ENCODE measurements at regions not wholly inside any gene's neighbourhood (a gene's known extent, or its start where the extent isn't known, plus 50 kb on each side); places are given as distances from the start of the nearest gene placed in this dataset.
A peak's percentile ranks its signal among the peaks of the same experiment; 100 is the strongest.

DNA sequence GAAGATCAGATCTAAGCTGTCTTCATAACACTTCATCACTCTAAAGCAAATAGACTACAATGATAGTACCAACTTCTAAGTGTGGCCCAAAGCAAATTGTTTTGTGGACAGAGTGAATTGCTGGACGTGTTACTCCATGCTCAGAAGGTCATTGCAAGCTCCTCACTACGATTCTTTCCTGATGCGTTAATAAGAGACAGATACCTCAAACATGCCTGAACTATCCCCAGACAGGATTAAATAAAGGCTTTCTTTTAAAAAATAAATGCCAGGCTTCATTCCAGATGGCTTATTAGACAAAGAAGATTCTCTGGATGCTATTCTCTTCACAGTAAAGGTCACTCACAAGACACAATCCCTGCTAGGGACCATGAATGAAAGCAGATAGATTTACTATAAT lies 621.2 kb downstream of the DCDC2C start:
- no peak for ATAC-seq
- intact Hi-C loops (cut with micrococcal nuclease) = no loop called here
- DNase-seq = no peak

- no peak for DNase-seq
- intact Hi-C loops (cut with micrococcal nuclease) = no loop called here
- no peak for ATAC-seq
Measured at GRCh38 chr2:4336864-4337263, 633.5 kb downstream of the DCDC2C start.

DNA sequence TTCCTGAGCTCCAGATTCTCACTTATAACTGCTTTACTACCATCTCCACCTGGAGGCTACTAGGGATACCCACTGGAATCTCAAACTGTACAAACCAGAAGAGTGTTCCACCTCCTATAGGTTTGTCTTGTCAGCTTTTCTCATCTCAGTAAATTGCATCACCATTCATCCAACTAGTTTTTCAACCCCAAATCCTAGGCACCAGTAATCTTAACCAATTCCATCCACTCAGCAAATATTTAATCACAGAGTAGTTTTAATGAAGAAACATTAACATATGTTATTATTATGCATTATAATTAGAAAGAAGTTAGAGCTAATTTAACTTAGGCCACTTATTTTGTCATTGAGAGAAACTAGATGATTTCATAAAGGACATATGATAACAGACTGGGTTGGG lies 635.0 kb downstream of the DCDC2C start:
- DNase-seq = no peak
- ATAC-seq = no peak
- intact Hi-C loops (cut with micrococcal nuclease) = no loop called here

DNA sequence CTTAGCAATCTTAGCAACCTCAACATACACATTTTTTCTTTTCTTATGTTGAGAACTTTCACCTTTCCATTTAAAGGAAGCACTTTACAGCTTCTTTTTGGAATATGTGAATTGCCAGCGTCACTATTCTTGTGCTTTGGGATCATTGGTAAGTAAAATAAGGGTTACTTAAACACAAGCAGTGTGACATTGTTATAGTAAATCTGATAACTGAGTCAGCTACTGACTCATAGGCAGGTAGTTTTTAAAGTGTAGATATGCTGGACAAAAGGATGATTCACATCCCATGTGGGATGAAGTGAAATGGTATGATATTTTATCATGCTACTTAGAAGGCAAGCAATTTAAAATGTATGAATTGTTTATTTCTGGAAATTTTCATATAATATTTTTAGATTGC lies 637.2 kb downstream of the DCDC2C start:
- DNase-seq (no peak), ATAC-seq (no peak)
- intact Hi-C loops (cut with micrococcal nuclease) = no loop called here

DNA sequence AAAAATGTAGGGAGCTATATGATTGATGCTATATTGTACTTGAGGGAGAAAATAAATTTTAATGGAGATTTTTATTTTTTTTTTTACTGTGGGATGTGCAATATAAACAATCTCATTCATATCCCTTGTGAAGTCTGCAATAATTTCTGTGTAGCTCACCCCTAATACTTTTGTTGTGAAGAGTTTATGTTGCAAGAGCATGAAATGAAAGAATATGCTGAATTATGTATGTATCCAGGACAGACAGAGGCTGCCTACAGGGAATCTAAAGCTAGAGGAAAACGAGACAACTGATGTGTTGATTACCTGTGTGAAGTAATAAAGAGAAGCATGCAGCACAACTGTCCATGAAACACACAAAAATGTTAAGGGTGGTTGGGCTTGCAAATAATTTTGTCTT lies 643.3 kb downstream of the DCDC2C start:
- intact Hi-C loops (cut with micrococcal nuclease) = no loop called here
- no peak for DNase-seq
- ATAC-seq = no peak

DNA sequence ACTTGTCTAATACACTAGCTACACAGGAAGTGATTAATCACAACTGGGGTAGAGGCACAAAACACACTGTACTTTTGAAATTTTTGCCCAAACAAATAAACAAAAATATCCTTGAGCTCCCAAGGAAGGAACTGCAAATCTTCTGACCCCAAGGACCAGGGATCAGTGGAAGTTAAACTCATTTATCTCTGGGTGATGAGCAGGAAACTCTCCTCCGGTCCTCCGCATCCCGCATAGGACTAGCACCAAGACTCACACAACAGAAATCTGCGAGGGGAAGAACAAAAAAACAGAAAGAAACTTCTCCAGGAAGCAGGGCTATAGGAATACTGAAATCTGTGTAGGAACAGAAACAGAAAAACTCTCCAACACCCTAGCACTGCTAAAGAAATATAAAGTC lies 650.3 kb downstream of the DCDC2C start:
- DNase-seq (no peak), ATAC-seq (no peak)
- intact Hi-C loops (cut with micrococcal nuclease) = no loop called here

DNA sequence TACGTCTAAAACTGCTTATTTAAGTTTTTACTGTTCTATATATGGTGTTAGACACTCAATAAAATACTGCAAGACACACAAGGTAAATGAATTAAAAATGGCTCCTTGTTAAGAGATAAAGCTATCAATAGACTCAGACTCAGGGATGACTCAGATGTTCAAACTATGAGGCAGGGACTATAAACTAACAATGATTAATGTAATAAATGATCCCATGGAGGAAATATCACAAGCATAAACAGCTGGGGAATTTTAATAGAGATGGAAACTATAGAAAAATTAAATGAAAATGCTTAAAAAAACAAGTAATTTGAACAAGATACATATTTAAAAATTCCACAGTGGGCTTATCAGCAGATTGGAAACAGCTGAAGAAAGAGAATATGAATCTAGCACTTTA lies 650.8 kb downstream of the DCDC2C start:
- DNase-seq (no peak), ATAC-seq (no peak)
- intact Hi-C loops (cut with micrococcal nuclease) = no loop called here

GRCh38 chr2:4354678-4355077 lies 651.3 kb downstream of the DCDC2C start:
- intact Hi-C loops (cut with micrococcal nuclease) = no loop called here
- DNase-seq (no peak), ATAC-seq (no peak)

DNA sequence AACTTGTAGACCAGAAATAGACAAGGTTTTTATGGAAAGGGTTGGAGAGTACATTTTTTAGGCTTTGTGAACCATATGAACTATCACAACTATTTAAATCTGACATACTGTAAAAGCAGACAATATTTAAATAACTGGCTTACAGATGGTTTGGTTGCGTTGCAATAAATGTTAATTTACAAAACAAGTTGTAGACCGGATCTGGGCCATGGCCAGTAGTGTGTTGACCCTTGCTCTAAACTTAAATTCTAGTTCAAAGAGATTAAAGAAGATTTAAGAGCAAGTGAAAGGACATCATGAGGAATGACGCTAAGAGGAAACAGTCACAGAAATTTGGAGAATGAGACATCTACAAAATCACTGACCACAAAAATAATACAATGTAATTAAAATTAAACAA lies 652.7 kb downstream of the DCDC2C start:
- DNase-seq (no peak), ATAC-seq (no peak)
- intact Hi-C loops (cut with micrococcal nuclease) = no loop called here

DNA sequence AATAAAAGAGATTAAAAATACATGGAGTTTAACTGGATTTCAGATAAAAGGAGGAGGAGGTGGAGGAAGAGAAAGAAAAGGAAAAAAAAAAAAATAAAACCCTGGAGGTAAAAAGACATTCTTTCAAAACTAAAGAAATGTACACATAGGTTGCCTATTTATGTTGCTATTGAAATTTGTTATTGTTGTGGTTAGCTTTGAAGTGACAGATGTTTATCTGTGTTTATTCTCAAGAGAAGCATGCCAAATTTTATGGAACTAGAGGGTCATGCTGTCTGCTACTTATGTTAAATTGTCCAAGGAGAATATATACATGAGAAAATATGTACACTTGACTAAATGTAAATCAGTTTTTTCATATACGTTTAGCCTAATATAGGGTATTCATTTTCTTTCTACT lies 653.2 kb downstream of the DCDC2C start:
- intact Hi-C loops (cut with micrococcal nuclease) = no loop called here
- DNase-seq = no peak

DNA sequence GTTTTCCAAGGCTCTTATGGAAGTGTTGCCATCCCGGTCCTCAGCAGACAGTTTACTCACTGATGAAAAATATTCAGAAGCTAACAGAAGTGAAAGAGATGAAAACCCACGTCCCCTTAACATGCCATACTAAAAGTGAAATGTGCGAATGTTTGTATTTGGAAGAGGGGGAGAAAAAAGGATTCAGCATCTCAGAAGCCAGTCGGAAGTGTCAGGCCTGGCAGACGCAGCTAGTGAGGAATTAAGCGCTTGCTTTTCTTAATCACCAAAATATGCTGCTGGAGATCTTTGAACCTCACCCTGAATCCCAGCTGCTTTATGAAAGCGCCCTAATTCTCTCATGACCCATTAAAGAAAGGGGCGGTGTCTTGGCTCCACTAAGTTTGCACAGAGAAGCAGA lies 653.7 kb downstream of the DCDC2C start:
- DNase-seq = no peak
- ATAC-seq = no peak
- intact Hi-C loops (cut with micrococcal nuclease) = no loop called here

More for the DNA sequence above, 653.2 kb downstream of the DCDC2C start:
- ATAC-seq = no peak

DNA sequence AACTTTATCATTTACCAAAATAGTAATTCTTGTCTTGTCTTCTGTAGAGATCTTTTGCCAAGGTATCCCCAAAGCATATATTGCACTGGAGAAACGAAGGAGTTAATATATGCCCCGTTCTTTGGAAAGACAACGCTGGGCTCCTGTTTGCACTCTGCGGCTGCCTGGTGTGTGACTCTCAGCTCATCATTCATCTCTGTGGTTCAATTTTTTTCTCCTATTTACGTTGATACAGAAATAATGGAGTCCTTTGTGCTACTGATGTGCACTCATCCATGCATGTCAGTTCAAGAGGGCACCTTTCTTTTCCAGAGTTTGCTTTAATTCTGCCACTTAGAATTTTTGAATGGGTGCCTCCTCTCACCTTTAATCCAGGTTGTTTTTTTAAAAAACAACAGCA lies 655.5 kb downstream of the DCDC2C start:
- intact Hi-C loops (cut with micrococcal nuclease) = no loop called here
- DNase-seq = no peak
- ATAC-seq = no peak

DNA sequence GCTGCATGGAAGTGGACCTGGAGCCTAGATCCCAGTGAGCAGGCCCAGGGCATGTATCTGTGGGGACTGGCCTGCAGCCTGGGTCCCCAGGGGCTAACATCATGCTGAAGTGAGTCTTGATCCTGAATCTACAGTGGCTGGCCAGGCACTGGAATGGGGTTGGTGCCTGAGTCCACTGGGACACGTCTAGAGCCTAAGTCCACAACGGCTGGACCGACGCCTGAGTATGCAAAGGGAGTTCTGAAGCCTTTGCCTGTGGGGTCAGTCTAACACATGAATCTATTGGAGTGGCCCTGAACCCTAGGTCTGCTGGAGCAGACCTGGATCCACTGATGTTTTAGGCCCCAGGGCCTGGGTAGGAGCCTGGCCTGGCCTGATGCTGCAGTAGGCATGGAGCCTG lies 665.5 kb downstream of the DCDC2C start:
- intact Hi-C loops (cut with micrococcal nuclease) = no loop called here
- no peak for ATAC-seq
- DNase-seq = no peak

GRCh38 chr2:4369826-4370419 lies 666.5 kb downstream of the DCDC2C start:
- DNase-seq = no peak
- ATAC-seq = no peak
- intact Hi-C loops (cut with micrococcal nuclease) = no loop called here

DNA sequence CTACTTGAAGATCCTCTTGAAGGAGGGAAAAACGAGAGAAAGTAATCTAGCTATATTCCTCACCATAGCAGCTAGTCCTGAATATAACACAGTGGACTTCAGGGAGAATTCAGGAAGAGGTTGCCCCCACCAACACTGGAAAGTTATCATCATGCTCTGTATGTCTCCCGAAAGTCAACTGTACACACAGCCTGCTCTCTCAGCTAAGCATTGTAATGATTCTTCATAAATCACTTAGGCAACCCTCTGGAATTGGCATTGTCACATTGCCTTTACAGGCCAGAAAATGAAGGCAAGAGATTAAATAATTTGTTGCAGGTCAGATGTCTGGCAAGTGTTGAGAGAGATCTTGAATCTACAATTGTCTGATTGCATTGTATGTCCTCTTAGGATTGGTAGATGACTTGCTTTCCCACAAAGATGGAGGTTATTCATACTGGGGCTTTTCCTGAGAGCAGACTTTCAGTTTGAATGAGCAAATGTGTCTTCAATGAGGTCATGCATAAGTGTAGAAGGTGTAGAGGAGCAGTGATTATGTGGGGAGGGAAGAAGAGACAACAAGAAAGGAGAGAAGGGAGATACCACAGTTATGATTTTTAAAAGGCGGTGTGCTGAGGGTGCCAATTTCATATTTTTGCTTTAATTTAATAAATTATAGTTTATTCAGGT lies 667.2 kb downstream of the DCDC2C start:
- ATAC-seq (no peak), DNase-seq (no peak)
- intact Hi-C loops (cut with micrococcal nuclease) = no loop called here

DNA sequence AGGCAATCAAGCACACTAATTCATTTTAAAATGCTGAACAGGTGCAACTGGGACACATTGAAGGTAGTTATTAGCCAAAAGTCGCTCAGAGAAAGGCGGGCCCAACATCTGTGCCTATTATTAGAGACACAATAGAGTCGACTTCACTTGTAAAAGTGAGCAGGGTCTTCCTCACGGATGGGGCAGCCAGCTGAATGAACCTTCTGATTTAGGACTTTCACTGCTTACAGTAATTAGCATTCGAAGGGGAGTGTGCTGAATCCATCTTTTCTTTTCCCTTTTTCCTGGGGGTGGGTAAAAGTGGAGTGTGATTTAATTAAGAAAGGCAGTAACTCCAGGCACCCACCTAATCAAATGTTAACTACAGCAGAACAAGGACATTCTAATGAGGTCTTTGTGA lies 677.7 kb downstream of the DCDC2C start:
- intact Hi-C loops (cut with micrococcal nuclease) = no loop called here
- no peak for DNase-seq
- ATAC-seq = no peak

- DNase-seq (no peak), ATAC-seq (no peak)
- intact Hi-C loops (cut with micrococcal nuclease) = no loop called here
Measured at GRCh38 chr2:4381773-4382172, 678.4 kb downstream of the DCDC2C start.

DNA sequence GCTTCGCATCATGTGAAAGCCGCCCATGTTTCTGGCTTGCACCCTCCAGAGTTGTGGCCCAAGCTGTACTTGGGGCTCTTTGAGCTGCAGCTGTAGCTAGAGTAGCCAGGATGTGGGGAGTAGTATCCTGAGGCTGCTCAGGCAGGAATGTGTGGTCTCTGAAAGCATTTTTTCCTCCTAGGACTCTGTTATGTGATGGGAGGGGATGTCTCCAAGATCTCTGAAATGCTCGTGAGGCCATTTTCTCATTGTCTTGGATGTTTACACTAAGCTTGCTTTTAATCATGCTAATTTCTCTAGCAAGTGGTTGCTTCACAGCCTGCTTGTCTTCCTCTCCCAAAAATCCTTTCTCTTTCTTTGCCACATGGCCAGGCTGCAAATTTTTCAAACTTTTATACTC lies 687.6 kb downstream of the DCDC2C start:
- DNase-seq = no peak
- intact Hi-C loops (cut with micrococcal nuclease) = no loop called here
- no peak for ATAC-seq

DNA sequence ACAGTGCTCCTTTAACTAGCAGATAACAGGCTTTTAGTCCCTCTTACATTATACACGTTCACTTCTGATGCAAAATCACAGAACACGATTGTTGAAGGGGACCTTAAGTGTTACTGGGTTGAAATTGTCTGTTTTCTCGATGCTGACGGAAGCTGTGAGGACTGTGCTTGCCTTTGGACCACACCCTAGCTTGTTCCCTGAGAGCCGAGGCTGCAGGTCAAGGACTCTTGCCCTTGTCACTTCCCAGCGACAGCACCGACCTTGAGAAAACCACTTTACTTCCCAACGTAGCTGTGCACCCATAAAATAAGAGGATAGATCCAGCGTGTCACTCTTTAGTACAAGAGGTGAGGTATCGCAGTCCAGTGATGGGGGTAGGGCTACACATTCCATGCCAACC lies 701.0 kb downstream of the DCDC2C start:
- no peak for ATAC-seq
- intact Hi-C loops (cut with micrococcal nuclease) = no loop called here
- DNase-seq = no peak

DNA sequence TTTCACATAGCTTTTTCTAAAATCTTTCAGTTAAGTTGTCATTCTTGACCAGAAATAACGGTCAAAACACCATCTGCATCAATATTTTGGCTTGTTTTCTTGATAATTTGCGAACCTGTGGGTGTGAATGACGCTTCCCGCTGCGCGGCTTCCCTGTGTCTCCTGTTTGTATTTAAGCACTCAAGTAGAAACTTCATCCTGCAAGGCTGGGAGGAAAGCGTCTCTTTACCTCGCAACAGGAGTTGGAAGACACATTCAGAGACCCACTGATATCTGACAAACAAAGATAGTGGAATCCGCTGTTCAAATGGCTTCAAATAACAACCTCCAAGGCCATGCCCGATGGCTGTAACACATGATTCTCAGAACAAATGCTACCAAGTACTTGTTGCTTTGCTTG lies 704.9 kb downstream of the DCDC2C start:
- ATAC-seq = no peak
- DNase-seq = no peak
- intact Hi-C loops (cut with micrococcal nuclease) = no loop called here

GRCh38 chr2:4412637-4413187 lies 709.3 kb downstream of the DCDC2C start:
- no peak for DNase-seq
- peak; percentile 14 for ATAC-seq
- intact Hi-C loops (cut with micrococcal nuclease) = no loop called here

Data from left ventricle myocardium superior (tissue), 1 donor.